Erythroblast (primary cell): ENCODE measurements at regions not wholly inside any gene's neighbourhood (a gene's known extent, or its start where the extent isn't known, plus 50 kb on each side); places are given as distances from the start of the nearest gene placed in this dataset.
A peak's percentile ranks its signal among the peaks of the same experiment; 100 is the strongest.

Experiments used
- DNase-seq, 2 experiments: peaks; one replicate each; lab custom pipeline; 2025; lab: John Stamatoyannopoulos, UW
- GATA1 ChIP-seq: IDR thresholded peaks from 2 replicates; pipeline ENCODE4 v1.6.1; 2011; ENCODE audit warnings: low read depth, mild to moderate bottlenecking, control low read depth, low read length, moderate library complexity
- POLR2A ChIP-seq: IDR thresholded peaks from 2 replicates; pipeline ENCODE4 v1.6.1; 2011; ENCODE audit warnings: mild to moderate bottlenecking, low read length

DNA sequence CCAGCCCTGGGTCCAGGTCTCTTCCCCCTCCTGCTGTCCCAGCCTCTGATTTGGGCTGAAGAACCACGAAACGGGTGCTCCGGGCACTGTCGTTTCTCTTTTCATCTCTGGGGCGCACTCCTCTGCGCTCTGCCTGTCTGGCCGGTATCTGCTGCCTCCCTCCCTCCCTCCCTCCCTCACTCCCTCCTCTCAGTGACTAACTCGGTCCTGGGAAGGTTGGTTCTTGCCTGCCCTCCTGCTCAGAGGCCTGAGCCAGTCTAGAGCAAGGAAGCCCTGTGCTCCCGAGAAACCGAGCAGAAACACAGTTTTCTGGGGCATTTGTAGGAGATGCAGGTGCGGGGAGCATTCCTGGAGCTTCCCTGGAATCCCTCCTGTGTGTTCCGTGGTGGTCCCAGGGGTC is 1235.2 kb downstream of the BRD1 start:
- TF ChIP-seq GATA1 (no peak), POLR2A (no peak)
- DNase-seq = no peak

DNA sequence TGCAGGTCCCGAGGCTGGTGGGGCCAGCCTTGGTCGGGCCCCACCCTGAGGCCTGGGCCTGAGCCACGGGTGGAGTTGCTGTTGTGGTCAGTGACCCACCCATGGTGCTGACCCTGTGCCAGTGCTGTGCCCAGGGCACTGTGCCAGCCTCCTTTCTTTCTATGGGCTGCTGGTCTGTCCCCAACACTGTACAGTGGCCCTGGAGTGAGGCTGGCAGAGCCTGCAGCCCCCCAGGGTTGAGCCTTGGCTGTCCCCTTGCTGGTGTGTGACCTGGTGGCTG is 1235.7 kb downstream of the BRD1 start:
- TF ChIP-seq GATA1 (no peak), POLR2A (no peak)
- no peak for DNase-seq

DNA sequence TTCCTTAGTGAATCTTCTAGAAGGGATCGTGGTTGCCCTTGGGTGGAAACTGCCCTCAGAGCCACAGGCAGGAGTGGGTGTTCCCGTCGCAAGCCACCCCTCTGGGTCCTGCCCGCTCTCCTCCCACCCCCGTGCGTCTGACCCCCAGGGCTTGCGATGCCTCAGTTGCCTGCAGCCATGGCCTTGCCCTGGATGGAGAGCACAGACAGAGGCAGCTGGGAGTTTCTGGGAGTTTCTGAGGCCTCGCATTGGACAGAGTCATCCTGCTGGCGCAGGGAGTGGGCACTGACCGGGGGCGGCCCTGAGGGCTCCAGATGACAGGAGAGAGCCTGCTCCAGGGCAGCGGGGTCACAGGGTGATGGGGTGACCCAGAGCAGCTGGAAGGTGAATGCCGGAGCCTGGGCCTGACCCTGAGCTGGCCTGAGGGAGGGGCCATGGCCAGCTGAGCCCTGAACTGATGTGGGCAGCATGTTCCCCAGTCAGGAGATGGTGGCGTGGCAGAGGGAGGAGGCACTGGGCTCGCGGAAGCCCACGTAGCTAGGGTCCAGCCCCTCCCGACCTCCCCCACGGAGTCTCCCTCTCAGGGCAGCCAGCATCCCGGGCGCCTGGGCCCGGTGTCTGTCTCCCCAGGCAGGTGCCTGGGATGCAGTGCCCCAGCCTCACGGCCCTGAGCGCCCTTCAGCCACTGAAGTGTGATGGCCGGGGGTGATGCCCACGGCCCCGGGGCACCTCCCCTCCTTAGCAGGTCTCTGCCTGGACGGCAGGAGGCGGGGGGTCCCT is 1236.2 kb downstream of the BRD1 start:
- TF ChIP-seq GATA1 (no peak), POLR2A (no peak)
- DNase-seq = no peak

DNA sequence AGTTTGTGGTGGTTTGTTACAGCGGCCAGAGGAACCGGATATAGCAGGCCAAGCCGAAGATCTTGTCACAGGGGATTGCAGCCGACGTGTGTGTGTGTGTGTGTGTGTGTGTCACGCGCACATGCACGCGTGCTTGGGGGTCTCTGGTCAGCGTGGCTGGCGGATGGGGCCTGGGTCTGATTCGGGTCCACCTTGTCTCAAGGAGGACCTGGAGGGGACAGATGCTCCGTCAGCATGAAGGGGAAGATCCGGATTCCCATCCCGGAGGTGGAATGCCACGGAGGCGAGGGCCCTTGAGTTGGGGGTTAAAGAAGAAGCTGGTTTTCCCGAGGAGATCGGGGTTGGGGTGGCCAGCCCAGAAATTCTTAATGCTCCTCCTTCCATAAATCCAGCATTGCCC is 1237.8 kb downstream of the BRD1 start:
- TF ChIP-seq GATA1 (no peak), POLR2A (no peak)

DNA sequence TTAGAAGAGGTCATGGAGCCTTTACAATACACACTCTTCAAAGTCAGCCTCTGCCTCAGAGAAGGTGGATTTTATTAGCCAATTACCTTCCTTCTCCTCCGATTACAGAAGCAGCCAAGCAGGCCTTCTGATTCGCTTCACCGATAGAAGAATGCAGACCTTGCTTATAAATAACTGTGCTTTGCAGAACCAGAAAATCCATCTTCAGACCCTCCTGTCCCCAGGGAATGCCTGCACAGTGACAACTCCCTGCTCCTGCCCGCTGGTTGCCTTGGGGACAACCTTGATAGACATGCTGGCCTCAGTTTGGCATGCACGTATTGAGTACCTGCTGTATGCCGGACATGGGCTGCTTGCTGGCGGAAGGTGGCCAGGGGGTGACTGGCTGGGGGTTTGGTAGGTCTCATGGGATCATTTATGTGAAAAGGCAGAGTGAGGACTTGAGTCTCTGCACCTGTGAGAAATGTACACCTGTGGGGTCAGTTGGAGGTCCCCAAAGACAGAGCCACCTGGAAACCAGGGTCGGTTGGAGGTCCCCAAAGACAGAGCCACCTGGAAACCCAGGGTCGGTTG is 1238.7 kb downstream of the BRD1 start:
- no peak for DNase-seq
- no peak for TF ChIP-seq GATA1
- no peak for TF ChIP-seq POLR2A

More for the DNA sequence above, 1237.8 kb downstream of the BRD1 start:
- no peak for DNase-seq

DNA sequence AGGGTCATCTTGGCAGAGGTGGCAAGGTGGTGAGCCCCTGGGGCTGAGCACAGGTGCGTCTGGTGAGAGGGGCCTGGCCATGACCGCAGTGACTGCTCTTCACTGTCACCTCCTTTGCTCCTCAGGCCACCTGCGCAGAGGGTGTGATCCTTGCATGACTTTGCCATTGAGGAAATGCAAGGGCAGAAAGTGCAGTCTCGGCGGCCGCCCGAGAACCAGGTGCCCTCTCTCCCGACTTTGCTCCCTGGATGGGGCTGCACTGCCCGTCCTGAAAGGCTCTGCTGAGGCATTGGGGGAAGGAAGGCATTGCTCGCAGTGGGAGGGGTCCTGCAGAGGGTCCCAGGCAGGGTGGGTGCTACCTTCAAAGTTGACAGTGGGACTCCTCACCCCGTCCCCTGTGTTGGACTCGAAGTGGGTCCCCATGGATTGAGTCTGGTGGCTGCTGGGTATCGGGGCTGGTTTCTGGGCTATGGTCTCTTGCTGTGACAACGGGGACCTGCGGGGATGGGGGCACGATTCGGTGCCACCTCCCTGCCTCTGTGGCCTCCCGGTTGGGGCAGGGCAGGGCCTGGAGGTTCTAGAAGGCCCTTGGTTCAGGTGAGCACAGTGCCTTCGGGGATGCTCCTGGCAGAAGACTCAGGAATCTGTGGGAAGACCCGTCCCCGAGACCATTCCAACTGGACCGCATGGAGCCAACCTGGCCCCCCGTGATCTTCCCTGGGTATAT is 1239.4 kb downstream of the BRD1 start:
- TF ChIP-seq GATA1 (no peak), POLR2A (no peak)
- no peak for DNase-seq

DNA sequence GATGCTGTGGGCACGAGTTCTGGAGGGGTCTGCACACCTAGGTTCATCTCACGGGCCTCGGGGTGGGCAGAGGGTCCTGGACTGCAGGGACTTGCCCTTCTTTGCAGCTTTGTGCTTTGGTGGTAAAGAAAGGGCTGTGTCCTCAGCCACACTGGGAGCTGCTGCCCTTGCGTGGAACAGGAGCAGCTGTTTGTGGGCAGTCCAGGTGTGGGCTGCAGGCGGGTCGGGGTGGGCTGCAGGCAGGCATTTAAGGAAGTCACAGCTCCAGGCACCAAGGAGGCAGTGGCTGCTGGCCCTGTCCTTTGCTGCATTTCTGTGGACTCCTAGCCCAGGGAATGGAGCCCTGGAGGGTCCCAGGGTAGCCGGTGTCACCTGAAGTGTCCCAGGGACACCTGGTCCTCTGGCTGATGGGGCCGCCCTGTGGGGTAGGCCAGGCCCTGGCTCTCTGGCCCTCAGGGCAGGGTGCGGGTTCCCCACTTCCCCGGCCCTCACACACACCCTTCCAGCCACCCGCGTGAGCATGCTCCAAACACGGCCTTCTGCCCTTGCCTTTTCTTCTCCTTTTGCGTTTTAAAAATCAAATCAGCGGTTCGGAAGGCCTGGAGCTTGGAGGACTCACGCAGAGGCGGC is 1240.3 kb downstream of the BRD1 start:
- TF ChIP-seq POLR2A = no peak
- TF ChIP-seq GATA1 = no peak
- DNase-seq = no peak

DNA sequence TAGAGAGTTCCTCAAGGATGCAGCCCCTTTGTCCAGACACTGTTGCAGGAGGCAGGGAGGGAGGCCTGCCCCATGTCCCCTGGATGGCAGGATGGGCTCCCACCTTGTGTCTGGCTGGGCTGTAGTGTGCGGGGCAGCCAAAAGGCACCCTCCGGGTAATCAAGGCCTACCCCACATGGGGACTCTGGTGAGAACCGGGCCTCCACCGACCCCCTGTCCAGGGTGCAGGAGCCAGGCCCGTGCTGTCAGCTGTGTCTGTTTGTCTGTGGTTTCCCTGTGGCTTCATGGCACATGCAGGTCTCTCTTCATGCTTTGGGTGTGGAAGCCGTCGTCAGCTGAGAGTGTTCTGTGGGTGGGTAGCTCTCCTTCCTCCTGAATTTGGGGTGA is 1240.9 kb downstream of the BRD1 start:
- DNase-seq = no peak
- TF ChIP-seq POLR2A (no peak), GATA1 (no peak)

DNA sequence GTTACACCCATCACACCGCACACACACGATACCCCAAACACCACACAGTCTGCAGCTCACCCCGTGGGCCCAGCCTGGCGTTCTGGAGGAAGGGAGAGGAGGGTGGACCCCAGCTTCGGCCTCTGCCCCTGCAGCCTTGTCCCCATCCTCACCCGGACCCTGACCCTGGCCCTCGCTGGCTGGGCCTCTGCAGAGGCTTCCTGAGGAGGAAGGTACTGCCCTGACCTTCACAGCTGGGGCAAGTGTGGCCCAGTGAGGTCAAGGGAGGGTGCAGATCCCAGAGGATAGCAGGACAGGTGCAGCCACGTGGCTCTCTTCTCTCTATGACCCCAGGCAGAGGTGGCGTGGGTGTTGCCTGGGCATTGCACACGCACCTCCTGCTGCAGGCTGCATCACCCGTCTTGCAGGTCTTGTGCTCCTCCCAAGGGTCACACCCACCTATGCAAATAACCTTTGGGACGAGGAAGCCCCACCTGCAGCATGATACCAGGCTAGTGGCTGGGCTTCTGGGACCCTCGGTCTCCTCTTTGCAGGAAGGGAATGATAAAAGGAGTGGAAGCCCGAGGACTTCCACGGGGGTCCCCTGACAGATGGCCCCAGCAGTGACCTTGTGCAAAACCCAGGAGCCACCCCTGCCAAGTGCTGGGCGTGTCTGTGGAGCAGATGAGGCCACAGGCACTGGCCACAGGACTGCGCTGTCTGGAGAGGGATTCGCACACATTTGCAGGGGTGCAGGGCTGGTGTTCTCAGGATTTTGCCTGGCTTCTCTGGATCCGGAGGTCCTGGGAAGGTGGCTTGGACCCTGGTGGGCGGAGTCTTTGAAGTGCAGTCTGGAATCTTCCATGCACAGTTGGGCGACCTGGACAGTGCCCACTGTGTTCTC is 1241.5 kb downstream of the BRD1 start:
- no peak for TF ChIP-seq POLR2A
- no peak for TF ChIP-seq GATA1
- DNase-seq = no peak

DNA sequence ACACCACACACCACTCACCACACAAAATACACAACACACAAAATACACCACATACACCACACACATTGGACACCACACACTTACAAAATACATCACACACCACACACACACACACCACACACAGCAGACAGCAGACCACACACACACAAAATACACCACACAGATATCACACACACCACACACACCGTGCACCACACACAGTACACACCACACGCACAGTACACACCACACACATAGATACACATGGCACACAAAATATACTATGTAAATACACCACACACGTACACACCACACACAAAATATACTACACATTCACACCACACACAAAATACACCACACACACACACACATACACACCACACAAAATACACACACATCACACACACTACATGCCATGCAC is 1243.5 kb downstream of the BRD1 start:
- no peak for DNase-seq
- no peak for TF ChIP-seq POLR2A
- no peak for TF ChIP-seq GATA1

DNA sequence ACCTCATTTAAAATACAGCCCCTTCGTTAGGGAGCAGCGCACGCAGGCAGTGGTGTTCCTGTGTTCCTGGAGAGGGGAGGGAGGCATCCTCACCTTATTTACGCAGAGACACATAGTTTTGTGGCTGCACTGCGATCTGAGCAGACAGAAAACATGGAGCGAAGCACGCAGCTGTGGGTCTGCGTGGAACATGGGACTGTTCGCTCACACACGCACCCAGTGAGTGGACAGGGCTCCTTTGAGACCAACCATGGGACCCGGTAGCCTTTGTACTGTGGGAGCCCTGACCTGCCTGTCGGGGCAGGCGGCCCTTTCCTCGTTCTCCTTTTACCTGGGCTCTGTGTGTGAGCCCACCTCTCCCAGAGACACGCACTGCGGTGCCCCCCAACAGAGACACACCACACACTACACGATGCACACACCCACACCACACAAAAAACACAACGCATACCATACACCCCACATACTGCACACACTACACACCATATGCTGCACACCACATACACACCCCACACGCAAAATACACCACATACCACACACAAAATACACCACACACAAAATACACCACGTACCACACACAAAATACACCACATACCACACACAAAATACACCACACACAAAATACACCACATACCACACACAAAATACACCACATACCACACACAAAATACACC is 1245.7 kb downstream of the BRD1 start:
- peak; percentile 7 to 52 for DNase-seq
- TF ChIP-seq GATA1 (no peak), POLR2A (no peak)

DNA sequence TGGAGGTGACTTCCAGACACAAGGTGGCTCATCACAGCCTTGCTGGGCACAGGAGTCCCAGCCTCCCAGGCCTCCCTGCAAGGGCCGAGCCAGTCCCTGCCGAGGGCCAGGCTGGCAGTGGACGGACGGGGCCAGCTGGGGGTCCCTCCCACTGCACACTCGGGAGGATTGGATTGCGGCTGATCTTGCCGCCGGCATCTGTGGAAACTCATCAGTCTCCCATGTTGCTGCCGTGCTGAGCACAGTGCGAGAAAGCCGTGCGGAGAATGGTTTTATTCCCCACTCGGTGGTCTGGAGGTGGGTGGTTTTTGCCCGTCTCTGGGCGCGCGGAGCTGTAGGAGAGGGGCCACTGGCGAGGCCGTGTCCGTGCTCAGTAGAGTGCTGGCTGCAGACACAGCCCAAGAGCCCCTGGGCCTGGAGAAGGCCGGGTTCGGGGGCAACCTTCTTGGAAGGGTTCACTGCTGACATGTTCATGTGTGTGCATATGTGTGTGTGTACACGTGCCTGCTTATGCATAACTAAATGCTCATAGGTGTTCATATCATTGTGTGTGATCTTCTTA is 1246.4 kb downstream of the BRD1 start:
- no peak for DNase-seq
- TF ChIP-seq POLR2A = no peak
- no peak for TF ChIP-seq GATA1
